ENCODE measurements at regions not wholly inside any gene's neighbourhood (a gene's known extent, or its start where the extent isn't known, plus 50 kb on each side); places are given as distances from the start of the nearest gene placed in this dataset.

DNA sequence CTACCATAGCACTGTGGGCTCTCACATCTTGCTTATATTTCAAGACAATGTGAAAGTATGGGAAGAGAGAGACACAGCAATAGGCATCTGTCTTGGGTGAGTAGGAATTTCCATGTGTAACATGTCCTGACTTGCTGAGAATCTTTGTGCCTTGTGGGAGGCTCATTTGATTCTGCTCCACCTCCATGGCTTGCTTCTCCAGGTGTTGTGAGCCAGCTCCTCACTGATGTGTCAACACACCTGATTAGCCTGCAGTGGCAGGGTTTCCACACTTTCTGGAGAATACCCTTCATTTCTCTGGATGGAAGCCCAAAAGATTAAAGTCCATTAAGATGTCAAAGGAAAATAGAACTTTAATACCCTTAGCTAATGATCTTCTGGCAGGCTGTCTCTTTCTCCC lies 613.6 kb downstream of the ZNF608 start:
- TF ChIP-seq, protein P1, sequence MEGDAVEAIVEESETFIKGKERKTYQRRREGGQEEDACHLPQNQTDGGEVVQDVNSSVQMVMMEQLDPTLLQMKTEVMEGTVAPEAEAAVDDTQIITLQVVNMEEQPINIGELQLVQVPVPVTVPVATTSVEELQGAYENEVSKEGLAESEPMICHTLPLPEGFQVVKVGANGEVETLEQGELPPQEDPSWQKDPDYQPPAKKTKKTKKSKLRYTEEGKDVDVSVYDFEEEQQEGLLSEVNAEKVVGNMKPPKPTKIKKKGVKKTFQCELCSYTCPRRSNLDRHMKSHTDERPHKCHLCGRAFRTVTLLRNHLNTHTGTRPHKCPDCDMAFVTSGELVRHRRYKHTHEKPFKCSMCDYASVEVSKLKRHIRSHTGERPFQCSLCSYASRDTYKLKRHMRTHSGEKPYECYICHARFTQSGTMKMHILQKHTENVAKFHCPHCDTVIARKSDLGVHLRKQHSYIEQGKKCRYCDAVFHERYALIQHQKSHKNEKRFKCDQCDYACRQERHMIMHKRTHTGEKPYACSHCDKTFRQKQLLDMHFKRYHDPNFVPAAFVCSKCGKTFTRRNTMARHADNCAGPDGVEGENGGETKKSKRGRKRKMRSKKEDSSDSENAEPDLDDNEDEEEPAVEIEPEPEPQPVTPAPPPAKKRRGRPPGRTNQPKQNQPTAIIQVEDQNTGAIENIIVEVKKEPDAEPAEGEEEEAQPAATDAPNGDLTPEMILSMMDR (IDR thresholded peaks at IDR 0.05), result no peak
- Histone ChIP-seq H3K9me3 (no peaks in the 10 kb centered on the region), H3K36me3 (no peaks in the 10 kb centered on the region), H3K27ac (no peak overlapping the region), H3K27me3 (no peaks in the 10 kb centered on the region), H3K4me1 (peaks cover 0 to 5% of the 10 kb centered on the region in 2 donors), H3K4me3 (no peak overlapping the region)
- no peak for DNase-seq (ENCODE audit: low spot score)

DNA sequence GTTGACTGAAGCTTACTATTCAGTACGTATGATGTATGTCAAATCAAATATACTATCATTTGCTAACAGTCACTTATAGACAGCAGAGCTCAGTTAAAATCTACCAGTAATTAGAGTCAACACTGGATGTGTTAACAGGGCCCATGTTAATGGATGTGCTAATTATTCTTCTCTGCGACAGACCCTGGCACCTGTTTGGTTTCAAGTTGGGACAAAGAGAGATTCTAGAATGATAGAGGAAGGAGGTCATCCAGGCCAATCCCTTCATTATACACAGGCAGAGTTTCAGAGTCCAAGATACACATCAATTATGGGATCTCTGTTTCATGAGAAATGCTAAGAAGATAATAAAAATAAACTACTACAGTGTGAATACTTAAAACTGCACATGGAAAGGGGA lies 615.0 kb downstream of the ZNF608 start:
- Histone ChIP-seq H3K4me3 (no peak overlapping the region), H3K4me1 (peaks cover 0 to 10% of the 10 kb centered on the region in 2 donors), H3K36me3 (no peaks in the 10 kb centered on the region), H3K9me3 (no peaks in the 10 kb centered on the region), H3K27me3 (no peaks in the 10 kb centered on the region), H3K27ac (no peak overlapping the region)
- no peak for DNase-seq (ENCODE audit: low spot score)
- TF ChIP-seq, protein P1 (IDR thresholded peaks at IDR 0.05), result no peak

DNA sequence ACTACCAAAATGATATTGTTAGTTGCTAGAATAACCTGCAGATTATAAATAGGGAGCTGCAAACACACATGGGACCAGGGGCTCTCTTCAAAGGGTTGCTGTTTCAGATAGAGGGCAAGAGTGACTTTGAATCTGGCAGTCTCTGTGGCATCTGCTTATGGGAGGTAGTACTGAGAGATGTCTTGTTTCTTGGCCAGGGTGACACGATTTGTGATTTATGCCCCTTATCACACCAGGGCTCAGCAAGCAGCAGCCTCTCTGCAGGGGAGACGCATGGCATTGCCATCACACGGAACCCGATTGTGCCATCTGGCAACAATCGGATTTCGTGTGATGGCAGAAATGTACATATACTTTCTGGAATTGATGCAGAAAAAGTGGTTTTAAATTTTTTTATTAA lies 615.6 kb downstream of the ZNF608 start:
- no peaks in the 10 kb centered on the region for H3K27me3 ChIP-seq
- H3K27ac ChIP-seq, result no peak overlapping the region
- TF ChIP-seq, protein P1 (IDR thresholded peaks at IDR 0.05), result no peak
- no peaks in the 10 kb centered on the region for H3K36me3 ChIP-seq
- H3K4me3 ChIP-seq, result no peak overlapping the region
- no peak for DNase-seq (ENCODE audit: low spot score)
- H3K9me3 ChIP-seq, result no peaks in the 10 kb centered on the region
- peaks cover 0 to 10% of the 10 kb centered on the region in 2 donors for H3K4me1 ChIP-seq

DNA sequence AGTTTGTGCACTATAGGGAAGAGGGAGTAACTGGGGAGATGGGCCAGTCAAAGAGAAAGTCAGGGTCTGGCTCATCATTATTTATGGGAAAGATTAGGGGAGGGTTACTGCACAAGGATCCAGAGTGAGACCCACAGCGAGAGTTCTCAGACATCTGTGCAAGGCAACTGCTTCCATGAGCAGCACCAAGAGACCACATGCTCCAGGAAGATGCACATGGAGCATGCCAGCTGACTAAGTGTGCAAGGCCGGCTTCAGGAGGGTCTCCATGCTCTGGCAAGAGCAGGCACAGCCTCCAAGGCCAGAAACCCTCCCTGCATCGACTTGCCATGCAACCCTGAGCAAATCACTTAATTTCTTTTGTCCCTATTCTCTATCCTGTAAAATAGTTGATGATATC lies 616.9 kb downstream of the CSNK1G3 start:
- DNase-seq (ENCODE audit: low spot score), result no peak
- no peaks in the 10 kb centered on the region for H3K27me3 ChIP-seq
- H3K27ac ChIP-seq, result no peak overlapping the region

DNA sequence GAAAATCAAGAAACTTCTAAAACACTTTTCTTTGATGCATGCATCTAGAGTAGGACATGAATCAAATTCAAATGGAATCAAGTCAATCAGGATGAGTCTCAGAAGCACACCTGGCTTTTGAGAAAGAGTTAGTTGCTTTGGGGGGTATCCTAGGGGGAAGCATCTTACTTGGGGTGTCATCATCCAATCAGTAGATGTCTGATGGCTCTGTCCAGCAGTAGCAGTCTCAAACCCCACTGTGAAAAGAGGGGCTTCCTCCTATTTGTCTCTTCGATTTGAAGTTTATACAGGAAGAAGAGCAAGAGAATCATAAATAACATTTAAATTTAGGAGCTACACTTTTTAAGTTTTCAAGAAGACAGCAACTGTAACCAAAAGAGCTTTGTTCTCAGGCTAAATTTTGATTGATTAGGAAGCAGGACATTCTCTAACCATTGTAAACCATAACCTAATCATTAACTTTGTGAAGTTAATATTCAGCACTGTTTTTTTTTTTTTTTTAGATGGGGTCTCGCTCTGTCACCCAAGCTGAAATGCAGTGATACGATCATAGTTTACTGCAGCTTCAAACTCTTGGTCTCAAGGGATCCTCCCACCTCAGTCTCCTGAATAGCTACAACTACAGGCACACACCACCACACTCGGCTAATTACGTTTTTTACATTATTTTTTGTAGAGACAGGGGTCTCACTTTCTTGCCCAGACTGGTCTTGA lies 614.7 kb downstream of the CSNK1G3 start:
- Histone ChIP-seq H3K9me3 (no peaks in the 10 kb centered on the region), H3K4me1 (peaks cover 0 to 17% of the 10 kb centered on the region in 2 donors), H3K27me3 (no peaks in the 10 kb centered on the region), H3K36me3 (no peaks in the 10 kb centered on the region), H3K27ac (no peak overlapping the region), H3K4me3 (no peak overlapping the region)
- TF ChIP-seq, protein P1 (IDR thresholded peaks at IDR 0.05), result no peak
- no peak for DNase-seq (ENCODE audit: low spot score)

More for the DNA sequence above, 616.9 kb downstream of the CSNK1G3 start:
- Histone ChIP-seq H3K9me3 (no peaks in the 10 kb centered on the region), H3K4me1 (peaks cover 0 to 17% of the 10 kb centered on the region in 2 donors), H3K36me3 (no peaks in the 10 kb centered on the region), H3K4me3 (no peak overlapping the region)
- TF ChIP-seq, protein P1 (IDR thresholded peaks at IDR 0.05), result no peak
